ENCODE measurements at regions not wholly inside any gene's neighbourhood (a gene's known extent, or its start where the extent isn't known, plus 50 kb on each side); places are given as distances from the start of the nearest gene placed in this dataset.

DNA sequence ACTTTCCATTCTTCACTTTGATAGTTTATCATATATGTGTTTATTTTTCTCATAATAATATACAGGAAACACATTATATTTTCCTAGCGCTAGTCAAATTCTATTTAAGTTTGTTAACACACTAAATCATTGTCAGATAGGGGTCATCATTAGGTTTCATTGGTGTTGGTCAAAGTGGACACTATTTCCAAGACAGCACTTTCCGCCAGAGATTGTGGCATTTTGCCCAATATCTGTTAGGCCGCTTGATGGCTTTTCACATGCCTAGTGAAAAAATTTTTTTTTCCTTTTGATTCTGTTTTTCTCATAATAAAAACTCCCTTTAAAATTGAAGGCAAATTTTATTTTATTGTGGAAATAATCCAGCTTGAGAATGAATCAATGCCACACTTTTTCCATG is 495.4 kb upstream of the AKR1E2 start:
- no peak overlapping the region for H3K4me3 Mint-ChIP-seq
- DNase-seq = no peak
- H3K4me1 Mint-ChIP-seq = no peaks in the 10 kb centered on the region
- no CpG with 5 or more reads among the region's 3 CpGs for WGBS (ENCODE audit: insufficient coverage)
- H3K36me3 ChIP-seq (replicated peaks in 1 of 2; ENCODE audit: control extremely low read depth in 1 of 2, control insufficient read depth in 1 of 2, extremely low read depth in 1 of 2, insufficient read depth in 2 of 2, low read length in 1 of 2) = no peaks in the 10 kb centered on the region
- no peaks in the 10 kb centered on the region for H3K79me2 ChIP-seq (ENCODE audit: control insufficient read depth, insufficient read depth, low read length)
- no peaks in the 10 kb centered on the region for H3K27me3 Mint-ChIP-seq
- H3K4me2 ChIP-seq (replicated peaks; ENCODE audit: low read depth, low read length, poor library complexity, severe bottlenecking) = no peak overlapping the region
- TF ChIP-seq EZH2 (IDR thresholded peaks at IDR 0.05; ENCODE audit: borderline replicate concordance, insufficient read depth, low read depth, low read length, poor library complexity, severe bottlenecking) = no peak
- TF ChIP-seq, protein P1, sequence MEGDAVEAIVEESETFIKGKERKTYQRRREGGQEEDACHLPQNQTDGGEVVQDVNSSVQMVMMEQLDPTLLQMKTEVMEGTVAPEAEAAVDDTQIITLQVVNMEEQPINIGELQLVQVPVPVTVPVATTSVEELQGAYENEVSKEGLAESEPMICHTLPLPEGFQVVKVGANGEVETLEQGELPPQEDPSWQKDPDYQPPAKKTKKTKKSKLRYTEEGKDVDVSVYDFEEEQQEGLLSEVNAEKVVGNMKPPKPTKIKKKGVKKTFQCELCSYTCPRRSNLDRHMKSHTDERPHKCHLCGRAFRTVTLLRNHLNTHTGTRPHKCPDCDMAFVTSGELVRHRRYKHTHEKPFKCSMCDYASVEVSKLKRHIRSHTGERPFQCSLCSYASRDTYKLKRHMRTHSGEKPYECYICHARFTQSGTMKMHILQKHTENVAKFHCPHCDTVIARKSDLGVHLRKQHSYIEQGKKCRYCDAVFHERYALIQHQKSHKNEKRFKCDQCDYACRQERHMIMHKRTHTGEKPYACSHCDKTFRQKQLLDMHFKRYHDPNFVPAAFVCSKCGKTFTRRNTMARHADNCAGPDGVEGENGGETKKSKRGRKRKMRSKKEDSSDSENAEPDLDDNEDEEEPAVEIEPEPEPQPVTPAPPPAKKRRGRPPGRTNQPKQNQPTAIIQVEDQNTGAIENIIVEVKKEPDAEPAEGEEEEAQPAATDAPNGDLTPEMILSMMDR (IDR thresholded peaks at IDR 0.05) = no peak
- H2AFZ ChIP-seq (ENCODE audit: insufficient read depth, low read depth, low read length, poor library complexity, severe bottlenecking) = no peak overlapping the region
- intact Hi-C loops (cut with micrococcal nuclease) = loop anchor here (5.0 kb wide), 2 partner anchors 203 to 848 kb away; no protein-coding TSS in a partner anchor
- no peak overlapping the region for H3K9ac ChIP-seq (ENCODE audit: low read length)
- ChIA-PET POLR2A (no interaction called here), CTCF (interaction anchor here (0.6 kb wide), 1 partner anchor 1137 kb away, joined by 3 read pairs; no protein-coding TSS in a partner anchor)
- H3K4me1 ChIP-seq (ENCODE audit: control insufficient read depth in 2 of 2, insufficient read depth in 2 of 2, low read length in 2 of 2) = peaks cover 3% of the 10 kb centered on the region in 2 donors
- H3K27ac ChIP-seq (ENCODE audit: low read length in 2 of 2) = no peak overlapping the region
- no peak overlapping the region for H3K27ac Mint-ChIP-seq
- no peak overlapping the region for H3K4me3 ChIP-seq (ENCODE audit: control extremely low read depth in 1 of 5, extremely low read depth in 1 of 5, insufficient read depth in 1 of 5, low read depth in 2 of 5, low read length in 4 of 5)
- H3K9me3 Mint-ChIP-seq (ENCODE audit: insufficient read depth) = peaks cover 2% of the 10 kb centered on the region
- H3K9me3 ChIP-seq (ENCODE audit: control extremely low read depth in 1 of 3, control insufficient read depth in 2 of 3, insufficient read depth in 1 of 3, low read length in 2 of 3) = peaks cover 10 to 44% (median 29%) of the 10 kb centered on the region in 3 donors
- no peaks in the 10 kb centered on the region for H3K27me3 ChIP-seq (replicated peaks in 1 of 4; ENCODE audit: control extremely low read depth in 1 of 4, control insufficient read depth in 3 of 4, insufficient read depth in 4 of 4, low read length in 3 of 4)
- no peaks in the 10 kb centered on the region for H4K20me1 ChIP-seq (ENCODE audit: control insufficient read depth, insufficient read depth, low read length, poor library complexity, severe bottlenecking)
- no peak for ATAC-seq (ENCODE audit: low read depth)

DNA sequence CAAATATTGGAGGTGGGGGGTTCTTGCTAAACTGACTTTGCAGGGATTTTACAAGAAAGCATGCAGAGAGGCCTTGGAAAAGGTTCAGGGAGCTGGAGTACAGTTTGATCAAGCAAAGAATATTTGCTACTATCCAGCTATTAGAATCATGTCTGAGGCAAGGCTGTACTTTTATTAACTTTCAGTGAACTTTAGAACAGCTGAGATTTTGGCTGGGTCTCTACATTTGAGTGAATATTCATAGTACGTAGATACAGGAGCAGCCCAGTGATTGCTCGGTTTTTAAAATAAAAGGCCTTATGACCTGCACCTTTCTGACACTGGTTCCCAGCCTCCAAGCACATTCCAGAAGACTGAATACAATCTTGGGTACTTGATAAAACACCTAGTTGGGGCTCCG is 496.8 kb upstream of the AKR1E2 start:
- Histone ChIP-seq H3K9me3 (ENCODE audit: control extremely low read depth in 1 of 3, control insufficient read depth in 2 of 3, insufficient read depth in 1 of 3, low read length in 2 of 3) (peaks cover 7 to 35% (median 23%) of the 10 kb centered on the region in 3 donors), H3K9ac (ENCODE audit: low read length) (no peak overlapping the region), H3K79me2 (ENCODE audit: control insufficient read depth, insufficient read depth, low read length) (no peaks in the 10 kb centered on the region), H4K20me1 (ENCODE audit: control insufficient read depth, insufficient read depth, low read length, poor library complexity, severe bottlenecking) (no peaks in the 10 kb centered on the region), H3K4me2 (replicated peaks; ENCODE audit: low read depth, low read length, poor library complexity, severe bottlenecking) (no peak overlapping the region), H3K4me3 (ENCODE audit: control extremely low read depth in 1 of 5, extremely low read depth in 1 of 5, insufficient read depth in 1 of 5, low read depth in 2 of 5, low read length in 4 of 5) (no peak overlapping the region), H2AFZ (ENCODE audit: insufficient read depth, low read depth, low read length, poor library complexity, severe bottlenecking) (no peak overlapping the region), H3K4me1 (ENCODE audit: control insufficient read depth in 2 of 2, insufficient read depth in 2 of 2, low read length in 2 of 2) (peaks cover 0 to 3% of the 10 kb centered on the region in 2 donors), H3K36me3 (replicated peaks in 1 of 2; ENCODE audit: control extremely low read depth in 1 of 2, control insufficient read depth in 1 of 2, extremely low read depth in 1 of 2, insufficient read depth in 2 of 2, low read length in 1 of 2) (no peaks in the 10 kb centered on the region), H3K27me3 (replicated peaks in 1 of 4; ENCODE audit: control extremely low read depth in 1 of 4, control insufficient read depth in 3 of 4, insufficient read depth in 4 of 4, low read length in 3 of 4) (no peaks in the 10 kb centered on the region), H3K27ac (ENCODE audit: low read length in 2 of 2) (no peak overlapping the region)
- no peak overlapping the region for H3K4me3 Mint-ChIP-seq
- intact Hi-C loops (cut with micrococcal nuclease) = no loop called here
- CTCF ChIA-PET = no interaction called here
- no peak for TF ChIP-seq EZH2 (IDR thresholded peaks at IDR 0.05; ENCODE audit: borderline replicate concordance, insufficient read depth, low read depth, low read length, poor library complexity, severe bottlenecking)
- TF ChIP-seq, protein P1 (IDR thresholded peaks at IDR 0.05) = no peak
- no peak for DNase-seq
- no peaks in the 10 kb centered on the region for H3K4me1 Mint-ChIP-seq
- POLR2A ChIA-PET = no interaction called here
- peaks cover 2% of the 10 kb centered on the region for H3K9me3 Mint-ChIP-seq (ENCODE audit: insufficient read depth)
- H3K27me3 Mint-ChIP-seq = peaks cover 4% of the 10 kb centered on the region
- no peak for ATAC-seq (ENCODE audit: low read depth)
- H3K27ac Mint-ChIP-seq = no peak overlapping the region
- WGBS (ENCODE audit: insufficient coverage) = 100% methylated on average over 2 of the region's 3 CpGs

All from B cell (primary cell).